Upper lobe of right lung (tissue), 1 donor: ENCODE measurements at regions not wholly inside any gene's neighbourhood (a gene's known extent, or its start where the extent isn't known, plus 50 kb on each side); places are given as distances from the start of the nearest gene placed in this dataset.
A peak's percentile ranks its signal among the peaks of the same experiment; 100 is the strongest.

Experiments used
- ATAC-seq: fragments of 200-7000 bp; cut with Tn5 transposase; one replicate; pipeline ENCODE4 v1.9.1; 2020; ENCODE audit warnings: mild to moderate bottlenecking, moderate library complexity
- DNase-seq: peaks from one replicate; pipeline ENCODE4 v3.0.0-alpha.2; 2020
- H3K27ac ChIP-seq: fragments of 200-600 bp; one replicate; pipeline ENCODE4 v1.8.0; 2022
- H3K27me3 ChIP-seq: fragments of 200-600 bp; one replicate; pipeline ENCODE4 v1.8.0; 2022; ENCODE audit warnings: mild to moderate bottlenecking
- H3K36me3 ChIP-seq: fragments of 200-600 bp; one replicate; pipeline ENCODE4 v1.8.0; 2022
- H3K4me1 ChIP-seq: fragments of 200-600 bp; one replicate; pipeline ENCODE4 v1.8.0; 2022
- H3K4me3 ChIP-seq: fragments of 200-600 bp; one replicate; pipeline ENCODE4 v1.8.0; 2022; ENCODE audit warnings: mild to moderate bottlenecking
- H3K9me3 ChIP-seq: fragments of 200-600 bp; one replicate; pipeline ENCODE4 v1.8.0; 2022
- CTCF ChIP-seq: fragments of 200-600 bp; IDR thresholded peaks from one replicate; pipeline ENCODE4 v1.8.0; 2022; ENCODE audit warnings: antibody characterized with exemption
- intact Hi-C: fragments of 100-400 bp; cut with DNase I; formaldehyde crosslinking; loops from one replicate; pipeline ENCODE4 v1.11.0; 2022
- donor health status: DM: no; HTN: yes; CAD: no; lungs with severe emphysema.

- ATAC-seq (no peak), DNase-seq (no peak)
Observed at GRCh38 chr6:55016261-55016660, 158.1 kb upstream of the HCRTR2 start.

GRCh38 chr6:55017555-55018300 lies 156.6 kb upstream of the HCRTR2 start:
- DNase-seq = no peak

More at GRCh38 chr6:55016261-55016660, 158.1 kb upstream of the HCRTR2 start:
- Histone ChIP-seq H3K27me3 (no peaks in the 10 kb centered on the region), H3K27ac (no peak overlapping the region), H3K4me1 (no peaks in the 10 kb centered on the region), H3K4me3 (no peak overlapping the region), H3K9me3 (no peaks in the 10 kb centered on the region), H3K36me3 (no peaks in the 10 kb centered on the region)
- intact Hi-C loops = no loop called here
- TF ChIP-seq CTCF = no peak

GRCh38 chr6:55019591-55019990 lies 154.7 kb upstream of the HCRTR2 start:
- TF ChIP-seq CTCF = no peak
- Histone ChIP-seq H3K36me3 (no peaks in the 10 kb centered on the region), H3K27me3 (no peaks in the 10 kb centered on the region), H3K4me1 (no peaks in the 10 kb centered on the region), H3K9me3 (no peaks in the 10 kb centered on the region), H3K27ac (no peak overlapping the region), H3K4me3 (no peak overlapping the region)
- DNase-seq (no peak), ATAC-seq (no peak)
- intact Hi-C loops = no loop called here

More at GRCh38 chr6:55017555-55018300, 156.6 kb upstream of the HCRTR2 start:
- Histone ChIP-seq H3K27ac (no peak overlapping the region), H3K4me1 (no peaks in the 10 kb centered on the region), H3K36me3 (no peaks in the 10 kb centered on the region), H3K27me3 (no peaks in the 10 kb centered on the region), H3K4me3 (no peak overlapping the region), H3K9me3 (no peaks in the 10 kb centered on the region)
- intact Hi-C loops = no loop called here
- no peak for TF ChIP-seq CTCF
- no peak for ATAC-seq

- Histone ChIP-seq H3K36me3 (no peaks in the 10 kb centered on the region), H3K4me1 (no peaks in the 10 kb centered on the region), H3K4me3 (no peak overlapping the region), H3K27me3 (no peaks in the 10 kb centered on the region), H3K9me3 (no peaks in the 10 kb centered on the region), H3K27ac (no peak overlapping the region)
- ATAC-seq (peak; percentile 41), DNase-seq (no peak)
- intact Hi-C loops = no loop called here
- TF ChIP-seq CTCF = no peak
Observed at GRCh38 chr6:55023230-55023629, 151.1 kb upstream of the HCRTR2 start.

GRCh38 chr6:55033016-55033546 lies 141.2 kb upstream of the HCRTR2 start:
- no peak for TF ChIP-seq CTCF
- Histone ChIP-seq H3K36me3 (no peaks in the 10 kb centered on the region), H3K4me1 (no peaks in the 10 kb centered on the region), H3K9me3 (no peaks in the 10 kb centered on the region), H3K27me3 (no peaks in the 10 kb centered on the region), H3K4me3 (no peak overlapping the region), H3K27ac (no peak overlapping the region)
- intact Hi-C loops = no loop called here
- DNase-seq (no peak), ATAC-seq (no peak)
